SK-N-SH (cell line): ENCODE measurements at regions not wholly inside any gene's neighbourhood (a gene's known extent, or its start where the extent isn't known, plus 50 kb on each side); places are given as distances from the start of the nearest gene placed in this dataset.

ENCODE experiments used
- CTCF ChIA-PET: fragments of 300-600, 350-600 bp; formaldehyde crosslinking; extraction: SDS; loops from one replicate; lab custom pipeline; 2021; lab: Yijun Ruan, JAX
- POLR2A ChIA-PET: fragments of 350-600 bp; sonication (Branson Sonifier 250); formaldehyde crosslinking; extraction: SDS; loops from one replicate; lab custom pipeline; 2020; ENCODE audit warnings: antibody characterized with exemption, inconsistent platforms; lab: Yijun Ruan, JAX
- DNase-seq: peaks from one replicate; pipeline ENCODE4 v3.0.0; 2012
- H2AFZ ChIP-seq: fragments of 200-600 bp; sonication (generic); 2 replicates; pipeline ENCODE4 v1.8.1; 2016; ENCODE audit warnings: antibody characterized with exemption, mild to moderate bottlenecking, low read depth
- H3F3A ChIP-seq: fragments of 200-600 bp; sonication (generic); replicated peaks from 2 replicates; pipeline ENCODE3; 2016; ENCODE audit warnings: antibody characterized with exemption, mild to moderate bottlenecking; ENCODE audit not compliant: insufficient read depth
- H3K27ac ChIP-seq, 2 experiments: fragments of 200-500 bp in 1 of 2; fragments of 200-600 bp in 1 of 2; sonication (Bioruptor generic) in 1 of 2; sonication (generic), shearing (Covaris generic) in 1 of 2; 2 replicates each; pipeline versions ENCODE4 v1.5.1 to v1.6.1; 2014 to 2016; ENCODE audit warnings: low read depth in 2 of 2, inconsistent platforms in 1 of 2, low read length in 1 of 2, mild to moderate bottlenecking in 1 of 2, mixed read lengths in 1 of 2
- H3K27me3 ChIP-seq: fragments of 200-600 bp; sonication (generic), shearing (Covaris generic); 2 replicates; pipeline ENCODE4 v1.6.1; 2016; ENCODE audit warnings: mixed run types; ENCODE audit not compliant: insufficient read depth
- H3K36me3 ChIP-seq, 2 experiments: fragments of 200-500 bp in 1 of 2; fragments of 200-600 bp in 1 of 2; sonication (Bioruptor generic) in 1 of 2; sonication (generic) in 1 of 2; replicated peaks in 1 of 2; 2 replicates each; pipeline versions ENCODE3 to v1.5.1; 2014 to 2016; ENCODE audit warnings: low read length in 1 of 2, mild to moderate bottlenecking in 1 of 2; ENCODE audit not compliant: insufficient read depth in 2 of 2, control insufficient read depth in 1 of 2
- H3K4me1 ChIP-seq, 2 experiments: fragments of 200-500 bp in 1 of 2; fragments of 200-600 bp in 1 of 2; sonication (Bioruptor generic) in 1 of 2; sonication (generic), shearing (Covaris generic) in 1 of 2; 2 replicates each; pipeline versions ENCODE4 v1.5.1 to v1.6.1; 2014 to 2016; ENCODE audit warnings: low read depth in 1 of 2, low read length in 1 of 2, mixed run types in 1 of 2; ENCODE audit not compliant: insufficient read depth in 2 of 2, control insufficient read depth in 1 of 2
- H3K4me2 ChIP-seq: fragments of 200-600 bp; sonication (generic), shearing (Covaris generic); 2 replicates; pipeline ENCODE4 v1.6.1; 2017; ENCODE audit warnings: mixed run types
- H3K4me3 ChIP-seq, 2 experiments: fragments of 200-500 bp in 1 of 2; fragments of 200-600 bp in 1 of 2; sonication (Bioruptor generic) in 1 of 2; sonication (generic), shearing (Covaris generic) in 1 of 2; 2 replicates each; pipeline versions ENCODE4 v1.5.1 to v1.8.1; 2014 to 2016; ENCODE audit warnings: low read depth in 2 of 2, inconsistent platforms in 1 of 2, low read length in 1 of 2, mild to moderate bottlenecking in 1 of 2, mixed read lengths in 1 of 2, moderate library complexity in 1 of 2
- H3K79me2 ChIP-seq: fragments of 200-600 bp; sonication (generic); 2 replicates; pipeline ENCODE4 v1.8.1; 2017; ENCODE audit warnings: mild to moderate bottlenecking; ENCODE audit not compliant: insufficient read depth
- H3K9ac ChIP-seq: fragments of 200-600 bp; sonication (generic); 2 replicates; pipeline ENCODE4 v1.6.1; 2017; ENCODE audit warnings: mixed run types
- H3K9me2 ChIP-seq: fragments of 200-600 bp; sonication (generic); 2 replicates; pipeline ENCODE4 v1.6.1; 2017; ENCODE audit warnings: mixed run types
- H3K9me3 ChIP-seq: fragments of 200-600 bp; sonication (generic); 2 replicates; pipeline ENCODE4 v1.6.1; 2017; ENCODE audit warnings: mixed run types, mild to moderate bottlenecking, moderate library complexity
- H4K20me1 ChIP-seq: fragments of 200-600 bp; sonication (generic); 2 replicates; pipeline ENCODE4 v1.6.1; 2017; ENCODE audit warnings: mild to moderate bottlenecking, mixed run types; ENCODE audit not compliant: insufficient read depth
- CHD2 ChIP-seq: fragments of 150-350 bp; IDR thresholded peaks from 2 replicates; pipeline ENCODE4 v1.6.1; 2018; ENCODE audit warnings: low read length; ENCODE audit not compliant: partially characterized antibody
- EP300 ChIP-seq, 2 experiments: IDR thresholded peaks; 2 replicates each; pipeline versions ENCODE4 v1.4.0 to v1.6.1; 2012; ENCODE audit warnings: borderline replicate concordance in 1 of 2, low read depth in 1 of 2, low read length in 1 of 2
- FOSL2 ChIP-seq: IDR thresholded peaks from 2 replicates; pipeline ENCODE4 v1.4.0; 2012; ENCODE audit warnings: low read depth, mild to moderate bottlenecking, moderate library complexity, borderline replicate concordance
- FOXJ3 ChIP-seq: sonication (generic); formaldehyde crosslinking; IDR thresholded peaks from 2 replicates; pipeline ENCODE4 v1.5.1; 2020; ENCODE audit warnings: mild to moderate bottlenecking, missing genetic modification reagents
- GABPA ChIP-seq: IDR thresholded peaks from 2 replicates; pipeline ENCODE4 v1.4.0; 2012; ENCODE audit warnings: low read depth, mild to moderate bottlenecking
- GATA2 ChIP-seq: sonication (generic); formaldehyde crosslinking; IDR thresholded peaks from 2 replicates; pipeline ENCODE4 v1.5.0; 2020; ENCODE audit warnings: mild to moderate bottlenecking, missing genetic modification reagents
- JUND ChIP-seq: IDR thresholded peaks from 2 replicates; pipeline ENCODE4 v1.4.0; 2012
- MEF2A ChIP-seq: IDR thresholded peaks from 2 replicates; pipeline ENCODE4 v1.4.0; 2012; ENCODE audit warnings: low read depth, borderline replicate concordance
- MXI1 ChIP-seq: IDR thresholded peaks from 2 replicates; pipeline ENCODE4 v1.6.1; 2012; ENCODE audit warnings: mild to moderate bottlenecking, low read depth, low read length, improper control_type of control experiment
- NRF1 ChIP-seq: IDR thresholded peaks from 2 replicates; pipeline ENCODE4 v1.6.1; 2012; ENCODE audit warnings: low read depth, mild to moderate bottlenecking, low read length
- RAD21 ChIP-seq: IDR thresholded peaks from 2 replicates; pipeline ENCODE4 v1.6.1; 2012; ENCODE audit warnings: mild to moderate bottlenecking, low read length
- SMC3 ChIP-seq: IDR thresholded peaks from 2 replicates; pipeline ENCODE4 v1.6.1; 2012; ENCODE audit warnings: low read depth, low read length, improper control_type of control experiment
- TAF1 ChIP-seq: IDR thresholded peaks from 2 replicates; pipeline ENCODE4 v1.6.1; 2012; ENCODE audit warnings: low read depth, mild to moderate bottlenecking, low read length, moderate library complexity, borderline replicate concordance
- TCF12 ChIP-seq: IDR thresholded peaks from 2 replicates; pipeline ENCODE4 v1.4.0; 2012
- TEAD4 ChIP-seq: IDR thresholded peaks from 2 replicates; pipeline ENCODE4 v1.4.0; 2012; ENCODE audit warnings: mild to moderate bottlenecking, borderline replicate concordance; ENCODE audit not compliant: insufficient read depth
- WGBS: methylation state at CpG from one replicate; pipeline ENCODE4 v1.1.6; 2017; ENCODE audit warnings: low lambda C conversion rate; 5-methylcytosine and 5-hydroxymethylcytosine counted together
- TF ChIP-seq, protein P1 (sequence below): fragments of 150-350 bp; IDR thresholded peaks from 2 replicates; pipeline ENCODE4 v1.6.1; 2017; ENCODE audit warnings: antibody characterized with exemption, low read length, low read depth, borderline replicate concordance
- TF ChIP-seq, protein P2 (sequence below): IDR thresholded peaks from 2 replicates; pipeline ENCODE4 v1.6.1; 2012; ENCODE audit warnings: mild to moderate bottlenecking, low read depth, low read length, moderate library complexity
- TF ChIP-seq, protein P3 (sequence below): IDR thresholded peaks from 2 replicates; pipeline ENCODE4 v1.4.0; 2012; ENCODE audit warnings: low read depth, borderline replicate concordance

DNA sequence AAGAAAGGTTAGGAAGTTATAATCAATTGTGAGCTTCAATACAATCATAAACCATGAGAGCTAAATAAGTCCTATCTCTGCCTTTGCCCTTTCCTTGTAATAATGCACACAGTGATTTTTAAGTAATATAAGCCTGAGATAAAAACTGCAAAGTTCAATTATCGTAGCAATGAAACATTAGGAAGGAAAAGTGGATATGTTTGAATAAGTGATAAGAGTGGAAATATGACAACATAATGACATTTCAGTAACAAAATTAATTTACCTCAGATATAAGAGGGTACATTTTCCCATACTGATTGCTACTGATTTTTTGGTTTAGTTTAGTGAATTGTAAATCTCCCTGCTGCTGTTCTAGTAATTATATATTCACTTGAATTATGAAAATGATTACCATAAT, 164.2 kb upstream of the FANCL start:
- 19% methylated on average over 1 of the region's 1 CpG for WGBS
- ChIA-PET CTCF (interaction anchor here (1.4 kb wide), 1 partner anchor 32 kb away, joined by 3 read pairs; no protein-coding TSS in a partner anchor), POLR2A (no interaction called here)

DNA sequence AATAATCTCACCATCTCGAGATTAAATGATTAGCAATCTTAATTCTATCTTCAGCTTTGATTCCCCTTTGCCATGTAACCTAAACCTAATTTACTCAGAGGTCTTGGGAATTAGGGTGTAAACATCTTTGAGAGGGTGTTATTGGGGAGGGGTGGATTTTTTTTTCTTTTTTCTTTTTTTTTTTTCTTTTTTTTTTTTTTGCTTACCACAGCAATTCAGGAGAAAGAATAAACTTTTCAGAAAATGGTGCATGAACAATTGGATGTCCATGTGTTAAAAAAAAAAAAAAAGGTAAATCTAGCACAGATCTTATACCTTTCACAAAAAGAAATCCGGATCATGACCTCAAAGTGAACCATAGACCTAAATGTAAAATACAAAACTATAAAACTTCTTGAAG, 160.8 kb upstream of the FANCL start:
- TF ChIP-seq TEAD4 (no peak), FOXJ3 (no peak), TCF12 (no peak), GATA2 (CRISPR knock-in tag) (no peak), NRF1 (no peak), RAD21 (no peak), CHD2 (no peak), EP300 (IDR thresholded peaks at IDR 0.05; ENCODE audit: borderline replicate concordance in 1 of 2, low read depth in 1 of 2, low read length in 1 of 2) (no peak)
- 7% methylated on average over 2 of the region's 2 CpGs for WGBS
- no peak overlapping the region for H3K4me2 ChIP-seq
- H3K36me3 ChIP-seq, result no peaks in the 10 kb centered on the region
- no peaks in the 10 kb centered on the region for H3K9me2 ChIP-seq
- H4K20me1 ChIP-seq, result no peaks in the 10 kb centered on the region
- DNase-seq, result no peak
- H3K27ac ChIP-seq, result no peak overlapping the region
- no peak overlapping the region for H3K9ac ChIP-seq
- POLR2A ChIA-PET, result no interaction called here
- no peaks in the 10 kb centered on the region for H3K9me3 ChIP-seq
- peaks cover 0 to 4% of the 10 kb centered on the region in 2 experiments; a peak in 1 of 4 replicates for H3K4me1 ChIP-seq
- no peaks in the 10 kb centered on the region for H3F3A ChIP-seq
- no peak overlapping the region for H3K4me3 ChIP-seq
- CTCF ChIA-PET, result no interaction called here
- no peaks in the 10 kb centered on the region for H3K27me3 ChIP-seq
- no peaks in the 10 kb centered on the region for H3K79me2 ChIP-seq
- no peak overlapping the region for H2AFZ ChIP-seq

More for the DNA sequence above, 164.2 kb upstream of the FANCL start:
- H3K9me2 ChIP-seq, result no peaks in the 10 kb centered on the region
- DNase-seq, result peak; percentile 21
- H3K36me3 ChIP-seq, result no peaks in the 10 kb centered on the region
- no peaks in the 10 kb centered on the region for H4K20me1 ChIP-seq
- no peak overlapping the region for H3K4me3 ChIP-seq
- no peaks in the 10 kb centered on the region for H3F3A ChIP-seq
- H3K9me3 ChIP-seq, result no peaks in the 10 kb centered on the region
- no peaks in the 10 kb centered on the region for H3K27me3 ChIP-seq
- peaks cover 0 to 4% of the 10 kb centered on the region in 2 experiments; a peak in 1 of 4 replicates for H3K4me1 ChIP-seq
- H3K79me2 ChIP-seq, result no peaks in the 10 kb centered on the region
- no peak overlapping the region for H3K4me2 ChIP-seq
- H3K27ac ChIP-seq, result no peak overlapping the region
- H3K9ac ChIP-seq, result no peak overlapping the region
- no peak overlapping the region for H2AFZ ChIP-seq
- no peak for TF ChIP-seq MEF2A
- TF ChIP-seq TCF12, result no peak
- TF ChIP-seq, protein P1, sequence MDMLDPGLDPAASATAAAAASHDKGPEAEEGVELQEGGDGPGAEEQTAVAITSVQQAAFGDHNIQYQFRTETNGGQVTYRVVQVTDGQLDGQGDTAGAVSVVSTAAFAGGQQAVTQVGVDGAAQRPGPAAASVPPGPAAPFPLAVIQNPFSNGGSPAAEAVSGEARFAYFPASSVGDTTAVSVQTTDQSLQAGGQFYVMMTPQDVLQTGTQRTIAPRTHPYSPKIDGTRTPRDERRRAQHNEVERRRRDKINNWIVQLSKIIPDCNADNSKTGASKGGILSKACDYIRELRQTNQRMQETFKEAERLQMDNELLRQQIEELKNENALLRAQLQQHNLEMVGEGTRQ, result no peak
- TF ChIP-seq CHD2, result no peak
- TF ChIP-seq EP300 (IDR thresholded peaks at IDR 0.05; ENCODE audit: borderline replicate concordance in 1 of 2, low read depth in 1 of 2, low read length in 1 of 2), result peak in 1 of 2 experiments; percentile 8; a peak in 1 of 4 replicates
- peak; percentile 70 for TF ChIP-seq GATA2 (CRISPR knock-in tag)

DNA sequence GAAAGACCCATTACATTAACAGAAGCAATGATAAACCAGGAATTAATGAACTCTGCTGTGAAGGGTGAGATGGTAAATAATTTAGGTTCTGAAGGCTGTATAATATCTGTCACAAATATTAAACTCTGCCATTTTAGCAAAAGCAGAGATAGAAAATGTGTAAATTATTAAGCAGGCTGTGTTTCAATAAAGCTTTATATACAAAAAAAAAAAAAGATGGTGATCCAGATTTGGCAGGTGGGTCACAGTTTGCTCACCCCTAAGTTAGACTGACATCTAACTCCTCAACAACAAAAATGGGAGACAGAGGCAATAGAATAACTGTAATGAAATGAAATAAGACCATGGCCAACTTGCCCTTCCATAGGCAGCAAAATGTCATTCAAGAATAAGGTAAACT, 157.3 kb upstream of the FANCL start:
- H2AFZ ChIP-seq, result no peak overlapping the region
- no peaks in the 10 kb centered on the region for H3K27me3 ChIP-seq
- H3K9me2 ChIP-seq, result no peaks in the 10 kb centered on the region
- DNase-seq, result no peak
- H3K9me3 ChIP-seq, result no peaks in the 10 kb centered on the region
- no peak overlapping the region for H3K4me2 ChIP-seq
- no peaks in the 10 kb centered on the region for H3K4me1 ChIP-seq
- ChIA-PET CTCF (no interaction called here), POLR2A (no interaction called here)
- no peaks in the 10 kb centered on the region for H4K20me1 ChIP-seq
- no peak overlapping the region for H3K4me3 ChIP-seq
- H3F3A ChIP-seq, result no peaks in the 10 kb centered on the region
- no peaks in the 10 kb centered on the region for H3K79me2 ChIP-seq
- no peak overlapping the region for H3K27ac ChIP-seq
- no peak overlapping the region for H3K9ac ChIP-seq
- H3K36me3 ChIP-seq, result no peaks in the 10 kb centered on the region
- TF ChIP-seq, protein P2, sequence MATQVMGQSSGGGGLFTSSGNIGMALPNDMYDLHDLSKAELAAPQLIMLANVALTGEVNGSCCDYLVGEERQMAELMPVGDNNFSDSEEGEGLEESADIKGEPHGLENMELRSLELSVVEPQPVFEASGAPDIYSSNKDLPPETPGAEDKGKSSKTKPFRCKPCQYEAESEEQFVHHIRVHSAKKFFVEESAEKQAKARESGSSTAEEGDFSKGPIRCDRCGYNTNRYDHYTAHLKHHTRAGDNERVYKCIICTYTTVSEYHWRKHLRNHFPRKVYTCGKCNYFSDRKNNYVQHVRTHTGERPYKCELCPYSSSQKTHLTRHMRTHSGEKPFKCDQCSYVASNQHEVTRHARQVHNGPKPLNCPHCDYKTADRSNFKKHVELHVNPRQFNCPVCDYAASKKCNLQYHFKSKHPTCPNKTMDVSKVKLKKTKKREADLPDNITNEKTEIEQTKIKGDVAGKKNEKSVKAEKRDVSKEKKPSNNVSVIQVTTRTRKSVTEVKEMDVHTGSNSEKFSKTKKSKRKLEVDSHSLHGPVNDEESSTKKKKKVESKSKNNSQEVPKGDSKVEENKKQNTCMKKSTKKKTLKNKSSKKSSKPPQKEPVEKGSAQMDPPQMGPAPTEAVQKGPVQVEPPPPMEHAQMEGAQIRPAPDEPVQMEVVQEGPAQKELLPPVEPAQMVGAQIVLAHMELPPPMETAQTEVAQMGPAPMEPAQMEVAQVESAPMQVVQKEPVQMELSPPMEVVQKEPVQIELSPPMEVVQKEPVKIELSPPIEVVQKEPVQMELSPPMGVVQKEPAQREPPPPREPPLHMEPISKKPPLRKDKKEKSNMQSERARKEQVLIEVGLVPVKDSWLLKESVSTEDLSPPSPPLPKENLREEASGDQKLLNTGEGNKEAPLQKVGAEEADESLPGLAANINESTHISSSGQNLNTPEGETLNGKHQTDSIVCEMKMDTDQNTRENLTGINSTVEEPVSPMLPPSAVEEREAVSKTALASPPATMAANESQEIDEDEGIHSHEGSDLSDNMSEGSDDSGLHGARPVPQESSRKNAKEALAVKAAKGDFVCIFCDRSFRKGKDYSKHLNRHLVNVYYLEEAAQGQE, result no peak
- TF ChIP-seq TAF1 (no peak), TEAD4 (no peak), MXI1 (no peak), GABPA (no peak), JUND (no peak), SMC3 (no peak), FOSL2 (no peak)
- TF ChIP-seq, protein P3, sequence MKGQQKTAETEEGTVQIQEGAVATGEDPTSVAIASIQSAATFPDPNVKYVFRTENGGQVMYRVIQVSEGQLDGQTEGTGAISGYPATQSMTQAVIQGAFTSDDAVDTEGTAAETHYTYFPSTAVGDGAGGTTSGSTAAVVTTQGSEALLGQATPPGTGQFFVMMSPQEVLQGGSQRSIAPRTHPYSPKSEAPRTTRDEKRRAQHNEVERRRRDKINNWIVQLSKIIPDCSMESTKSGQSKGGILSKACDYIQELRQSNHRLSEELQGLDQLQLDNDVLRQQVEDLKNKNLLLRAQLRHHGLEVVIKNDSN, result no peak
